Astrocyte of the spinal cord (primary cell): ENCODE measurements at regions not wholly inside any gene's neighbourhood (a gene's known extent, or its start where the extent isn't known, plus 50 kb on each side); places are given as distances from the start of the nearest gene placed in this dataset.

Source experiments
- DNase-seq: peaks from one replicate; pipeline ENCODE4 v3.0.0; 2011; ENCODE audit warnings: low read depth, low spot score
- H3K4me3 ChIP-seq: 2 replicates; pipeline ENCODE4 v1.5.1; 2011; ENCODE audit warnings: low read depth, mild to moderate bottlenecking, low read length, moderate library complexity
- in situ Hi-C: cut with HindIII; loops from 2 replicates; pipeline ENCODE4 v1.10.0; 2017; ENCODE audit warnings: low sequenced_read_pairs
- TF ChIP-seq, protein P1 (sequence below): IDR thresholded peaks from 2 replicates; pipeline ENCODE4 v1.5.1; 2012; ENCODE audit warnings: low read depth, mild to moderate bottlenecking, low read length, inconsistent platforms

DNA sequence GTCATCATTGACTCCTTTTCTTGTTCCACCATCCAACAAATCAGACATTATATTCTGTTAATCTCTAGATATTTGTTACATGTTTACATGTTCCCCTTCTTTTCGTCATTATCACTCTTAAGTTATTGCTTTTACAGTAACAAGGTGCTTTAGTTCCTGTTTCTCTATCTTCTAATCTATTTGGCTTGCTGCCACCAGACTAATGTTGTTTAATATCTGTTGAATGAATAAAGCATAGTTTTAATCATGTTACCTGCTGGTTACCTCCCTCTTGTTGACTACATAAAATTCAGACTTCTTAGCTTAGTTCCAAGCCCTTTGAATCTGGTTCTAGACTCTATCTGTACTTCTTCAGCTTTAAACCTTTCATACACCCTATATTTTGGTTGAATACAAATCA lies 129.8 kb upstream of the TRIM2 start:
- DNase-seq = no peak
- H3K4me3 ChIP-seq = no peak overlapping the region
- in situ Hi-C loops = no loop called here
- TF ChIP-seq, protein P1, sequence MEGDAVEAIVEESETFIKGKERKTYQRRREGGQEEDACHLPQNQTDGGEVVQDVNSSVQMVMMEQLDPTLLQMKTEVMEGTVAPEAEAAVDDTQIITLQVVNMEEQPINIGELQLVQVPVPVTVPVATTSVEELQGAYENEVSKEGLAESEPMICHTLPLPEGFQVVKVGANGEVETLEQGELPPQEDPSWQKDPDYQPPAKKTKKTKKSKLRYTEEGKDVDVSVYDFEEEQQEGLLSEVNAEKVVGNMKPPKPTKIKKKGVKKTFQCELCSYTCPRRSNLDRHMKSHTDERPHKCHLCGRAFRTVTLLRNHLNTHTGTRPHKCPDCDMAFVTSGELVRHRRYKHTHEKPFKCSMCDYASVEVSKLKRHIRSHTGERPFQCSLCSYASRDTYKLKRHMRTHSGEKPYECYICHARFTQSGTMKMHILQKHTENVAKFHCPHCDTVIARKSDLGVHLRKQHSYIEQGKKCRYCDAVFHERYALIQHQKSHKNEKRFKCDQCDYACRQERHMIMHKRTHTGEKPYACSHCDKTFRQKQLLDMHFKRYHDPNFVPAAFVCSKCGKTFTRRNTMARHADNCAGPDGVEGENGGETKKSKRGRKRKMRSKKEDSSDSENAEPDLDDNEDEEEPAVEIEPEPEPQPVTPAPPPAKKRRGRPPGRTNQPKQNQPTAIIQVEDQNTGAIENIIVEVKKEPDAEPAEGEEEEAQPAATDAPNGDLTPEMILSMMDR = no peak

- H3K4me3 ChIP-seq = no peak overlapping the region
- in situ Hi-C loops = no loop called here
- TF ChIP-seq, protein P1 = no peak
- no peak for DNase-seq
Observed at GRCh38 chr4:153074936-153075630, 129.2 kb upstream of the TRIM2 start.

- TF ChIP-seq, protein P1 = no peak
- in situ Hi-C loops = no loop called here
- H3K4me3 ChIP-seq = no peak overlapping the region
- no peak for DNase-seq
Observed at GRCh38 chr4:153075836-153076518, 128.3 kb upstream of the TRIM2 start.

GRCh38 chr4:153076861-153077260 lies 127.4 kb upstream of the TRIM2 start:
- no peak for DNase-seq
- in situ Hi-C loops = no loop called here
- H3K4me3 ChIP-seq = no peak overlapping the region
- TF ChIP-seq, protein P1 = no peak

DNA sequence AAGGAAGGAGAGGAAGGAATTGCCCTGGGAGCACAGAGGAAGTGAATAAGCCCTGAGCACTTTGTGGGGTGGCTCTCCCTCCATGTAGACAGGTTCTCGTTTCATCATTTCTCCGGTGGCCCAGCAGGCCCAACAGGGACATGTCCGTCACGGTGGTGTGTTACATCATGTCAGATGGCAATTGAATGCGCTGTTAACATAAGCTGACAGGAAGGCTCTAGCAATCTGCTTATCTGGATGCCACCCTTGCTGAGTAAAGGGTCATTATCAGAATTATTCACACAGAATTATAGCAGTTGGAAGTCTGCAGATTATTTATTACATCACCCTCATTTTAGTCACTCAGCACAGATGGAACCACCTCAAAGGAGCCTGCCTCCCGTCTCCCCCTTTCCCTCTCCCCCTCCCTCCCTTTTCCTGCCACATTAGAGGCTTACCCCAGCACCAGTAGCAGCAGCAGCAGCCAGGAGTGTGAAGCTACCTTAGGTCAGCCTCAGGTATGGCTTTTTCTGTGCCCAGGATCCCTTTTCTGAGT lies 124.3 kb upstream of the TRIM2 start:
- in situ Hi-C loops = no loop called here
- no peak for DNase-seq
- H3K4me3 ChIP-seq = no peak overlapping the region
- TF ChIP-seq, protein P1 = no peak

DNA sequence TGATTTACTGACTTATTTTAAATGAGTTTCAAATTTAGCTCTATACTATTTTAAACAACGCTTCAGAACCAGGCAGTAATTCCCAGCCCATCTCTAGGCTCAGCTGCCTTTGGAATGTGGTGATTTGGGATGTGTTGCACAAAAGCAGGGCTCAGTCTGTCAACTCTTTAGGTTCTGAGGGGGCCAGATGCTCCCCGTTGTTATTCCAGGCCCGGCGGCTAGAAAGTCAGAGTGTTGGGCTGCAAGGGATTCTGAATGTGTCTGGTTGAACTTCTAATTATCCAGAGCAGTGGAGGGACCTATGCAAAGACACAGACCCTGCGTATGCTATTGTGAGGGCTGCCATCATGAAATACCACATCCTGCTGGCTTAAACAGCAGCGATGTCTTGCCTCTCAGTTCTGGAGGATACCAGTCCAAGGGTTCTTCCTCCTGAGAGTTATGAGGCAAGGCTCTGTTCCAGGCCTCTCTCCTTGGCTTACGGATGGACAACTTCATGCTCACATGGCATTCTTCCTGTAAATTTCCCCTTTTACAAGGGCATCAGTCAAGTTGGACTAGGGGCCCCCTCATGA lies 123.2 kb upstream of the TRIM2 start:
- no peak for DNase-seq
- TF ChIP-seq, protein P1 = no peak
- in situ Hi-C loops = no loop called here
- H3K4me3 ChIP-seq = no peak overlapping the region
